ENCODE measurements at regions not wholly inside any gene's neighbourhood (a gene's known extent, or its start where the extent isn't known, plus 50 kb on each side); places are given as distances from the start of the nearest gene placed in this dataset.

- TF ChIP-seq HDAC2 (IDR thresholded peaks at IDR 0.05): no peak
- TF ChIP-seq CTCF (IDR thresholded peaks at IDR 0.05 in 2 of 3, conservative IDR thresholded peaks at IDR 0.05 in 1 of 3; ENCODE audit: insufficient read depth in 2 of 3, low read depth in 1 of 3, low read length in 3 of 3): no peak
- TF ChIP-seq SMARCC2 (IDR thresholded peaks at IDR 0.05; ENCODE audit: low read depth): no peak
- TF ChIP-seq JUN (IDR thresholded peaks at IDR 0.05; ENCODE audit: borderline replicate concordance, low read depth, low read length): no peak
- no peak for TF ChIP-seq JUN (CRISPR knock-in tag; IDR thresholded peaks at IDR 0.05; ENCODE audit: borderline replicate concordance)
- TF ChIP-seq MLLT1 (IDR thresholded peaks at IDR 0.05): no peak
- TF ChIP-seq SRF (CRISPR knock-in tag; IDR thresholded peaks at IDR 0.05): no peak
Measured at GRCh38 chr6:141531040-141531439, 601.7 kb upstream of the GJE1 start.

Measured in K562 (cell line).